ENCODE measurements at regions not wholly inside any gene's neighbourhood (a gene's known extent, or its start where the extent isn't known, plus 50 kb on each side); places are given as distances from the start of the nearest gene placed in this dataset.

DNA sequence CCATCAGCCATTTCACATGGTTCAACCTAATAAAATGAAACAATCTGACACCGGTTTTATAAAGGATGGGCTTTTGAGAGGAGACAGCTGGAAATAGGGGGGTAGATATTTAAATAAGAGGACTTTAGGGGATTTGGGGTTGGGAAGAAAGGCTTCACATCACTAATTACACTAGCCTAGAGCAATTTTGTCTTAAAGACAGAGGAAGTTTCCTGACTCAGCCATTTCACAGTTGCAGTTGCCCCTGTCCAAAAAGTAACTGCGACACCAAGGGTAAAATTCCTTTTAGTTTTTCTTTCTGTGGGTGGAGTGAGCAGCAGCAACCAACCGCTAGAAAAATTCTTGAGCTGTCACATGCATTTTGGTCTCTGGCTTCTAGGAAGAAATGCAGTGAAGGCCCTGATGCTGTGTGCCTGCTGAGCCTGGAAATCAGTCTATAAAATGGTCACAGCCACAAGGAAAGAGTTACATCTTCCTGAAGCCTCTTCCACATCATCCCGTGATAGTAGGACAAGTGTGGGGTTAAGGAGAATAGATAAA, 233.6 kb downstream of the ZNF674 start:
- no peaks in the 10 kb centered on the region for H3K27me3 ChIP-seq (ENCODE audit: insufficient read depth, poor library complexity, severe bottlenecking)
- TF ChIP-seq GABPA (IDR thresholded peaks at IDR 0.05; ENCODE audit: low read depth) (no peak), POLR2AphosphoS5 (IDR thresholded peaks at IDR 0.05; ENCODE audit: low read depth) (no peak), SPI1 (IDR thresholded peaks at IDR 0.05; ENCODE audit: borderline replicate concordance, low read depth) (no peak)
- TF ChIP-seq, protein P1, sequence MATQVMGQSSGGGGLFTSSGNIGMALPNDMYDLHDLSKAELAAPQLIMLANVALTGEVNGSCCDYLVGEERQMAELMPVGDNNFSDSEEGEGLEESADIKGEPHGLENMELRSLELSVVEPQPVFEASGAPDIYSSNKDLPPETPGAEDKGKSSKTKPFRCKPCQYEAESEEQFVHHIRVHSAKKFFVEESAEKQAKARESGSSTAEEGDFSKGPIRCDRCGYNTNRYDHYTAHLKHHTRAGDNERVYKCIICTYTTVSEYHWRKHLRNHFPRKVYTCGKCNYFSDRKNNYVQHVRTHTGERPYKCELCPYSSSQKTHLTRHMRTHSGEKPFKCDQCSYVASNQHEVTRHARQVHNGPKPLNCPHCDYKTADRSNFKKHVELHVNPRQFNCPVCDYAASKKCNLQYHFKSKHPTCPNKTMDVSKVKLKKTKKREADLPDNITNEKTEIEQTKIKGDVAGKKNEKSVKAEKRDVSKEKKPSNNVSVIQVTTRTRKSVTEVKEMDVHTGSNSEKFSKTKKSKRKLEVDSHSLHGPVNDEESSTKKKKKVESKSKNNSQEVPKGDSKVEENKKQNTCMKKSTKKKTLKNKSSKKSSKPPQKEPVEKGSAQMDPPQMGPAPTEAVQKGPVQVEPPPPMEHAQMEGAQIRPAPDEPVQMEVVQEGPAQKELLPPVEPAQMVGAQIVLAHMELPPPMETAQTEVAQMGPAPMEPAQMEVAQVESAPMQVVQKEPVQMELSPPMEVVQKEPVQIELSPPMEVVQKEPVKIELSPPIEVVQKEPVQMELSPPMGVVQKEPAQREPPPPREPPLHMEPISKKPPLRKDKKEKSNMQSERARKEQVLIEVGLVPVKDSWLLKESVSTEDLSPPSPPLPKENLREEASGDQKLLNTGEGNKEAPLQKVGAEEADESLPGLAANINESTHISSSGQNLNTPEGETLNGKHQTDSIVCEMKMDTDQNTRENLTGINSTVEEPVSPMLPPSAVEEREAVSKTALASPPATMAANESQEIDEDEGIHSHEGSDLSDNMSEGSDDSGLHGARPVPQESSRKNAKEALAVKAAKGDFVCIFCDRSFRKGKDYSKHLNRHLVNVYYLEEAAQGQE (IDR thresholded peaks at IDR 0.05; ENCODE audit: insufficient replicate concordance, low read depth), result no peak
- H3K4me3 ChIP-seq (replicated peaks; ENCODE audit: insufficient read depth, low read length), result no peak overlapping the region
- no peak for DNase-seq (ENCODE audit: low read depth in 1 of 2, low spot score in 1 of 2)
- no peak overlapping the region for H3K27ac ChIP-seq (replicated peaks)

DNA sequence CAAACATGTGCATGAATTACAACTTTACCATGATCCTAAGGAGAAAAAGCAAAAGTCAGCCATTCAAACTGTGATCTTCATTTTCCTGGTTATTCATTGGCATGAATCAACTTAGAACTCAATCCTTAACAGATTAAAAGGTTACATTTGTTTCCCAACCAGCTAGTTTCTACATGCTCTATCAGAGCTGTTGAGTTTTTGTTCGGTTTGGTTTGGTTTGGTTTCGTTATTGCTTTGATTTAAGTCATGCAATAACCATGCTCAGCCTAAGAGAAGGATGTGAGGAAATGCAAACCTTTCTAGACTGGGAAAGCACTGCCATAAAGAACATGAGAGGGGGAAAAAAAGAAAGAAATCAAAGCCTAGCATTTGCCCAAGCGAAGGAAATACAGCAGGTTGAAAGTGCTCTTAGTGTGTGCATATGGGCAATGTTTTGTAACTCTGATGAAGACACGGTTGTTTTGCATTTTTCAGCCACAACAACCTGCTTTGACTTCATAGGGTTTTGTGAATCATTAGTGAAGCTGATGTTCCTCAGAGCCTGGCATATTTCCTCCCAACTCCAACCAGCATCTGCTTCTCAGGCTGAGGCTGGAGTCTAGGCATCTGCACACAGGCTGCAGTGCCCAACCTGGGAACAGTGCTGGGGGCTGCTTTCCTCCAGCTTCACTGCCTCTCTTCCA, 234.3 kb downstream of the ZNF674 start:
- Histone ChIP-seq H3K27ac (replicated peaks) (no peak overlapping the region), H3K27me3 (ENCODE audit: insufficient read depth, poor library complexity, severe bottlenecking) (no peaks in the 10 kb centered on the region), H3K4me3 (replicated peaks; ENCODE audit: insufficient read depth, low read length) (no peak overlapping the region)
- TF ChIP-seq, protein P1 (IDR thresholded peaks at IDR 0.05; ENCODE audit: insufficient replicate concordance, low read depth), result no peak
- TF ChIP-seq, protein P2, sequence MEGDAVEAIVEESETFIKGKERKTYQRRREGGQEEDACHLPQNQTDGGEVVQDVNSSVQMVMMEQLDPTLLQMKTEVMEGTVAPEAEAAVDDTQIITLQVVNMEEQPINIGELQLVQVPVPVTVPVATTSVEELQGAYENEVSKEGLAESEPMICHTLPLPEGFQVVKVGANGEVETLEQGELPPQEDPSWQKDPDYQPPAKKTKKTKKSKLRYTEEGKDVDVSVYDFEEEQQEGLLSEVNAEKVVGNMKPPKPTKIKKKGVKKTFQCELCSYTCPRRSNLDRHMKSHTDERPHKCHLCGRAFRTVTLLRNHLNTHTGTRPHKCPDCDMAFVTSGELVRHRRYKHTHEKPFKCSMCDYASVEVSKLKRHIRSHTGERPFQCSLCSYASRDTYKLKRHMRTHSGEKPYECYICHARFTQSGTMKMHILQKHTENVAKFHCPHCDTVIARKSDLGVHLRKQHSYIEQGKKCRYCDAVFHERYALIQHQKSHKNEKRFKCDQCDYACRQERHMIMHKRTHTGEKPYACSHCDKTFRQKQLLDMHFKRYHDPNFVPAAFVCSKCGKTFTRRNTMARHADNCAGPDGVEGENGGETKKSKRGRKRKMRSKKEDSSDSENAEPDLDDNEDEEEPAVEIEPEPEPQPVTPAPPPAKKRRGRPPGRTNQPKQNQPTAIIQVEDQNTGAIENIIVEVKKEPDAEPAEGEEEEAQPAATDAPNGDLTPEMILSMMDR (IDR thresholded peaks at IDR 0.05; ENCODE audit: insufficient read depth, low read length), result no peak
- no peak for TF ChIP-seq SPI1 (IDR thresholded peaks at IDR 0.05; ENCODE audit: borderline replicate concordance, low read depth)
- TF ChIP-seq GABPA (IDR thresholded peaks at IDR 0.05; ENCODE audit: low read depth), result no peak
- TF ChIP-seq POLR2AphosphoS5 (IDR thresholded peaks at IDR 0.05; ENCODE audit: low read depth), result no peak
- no peak for DNase-seq (ENCODE audit: low read depth in 1 of 2, low spot score in 1 of 2)

DNA sequence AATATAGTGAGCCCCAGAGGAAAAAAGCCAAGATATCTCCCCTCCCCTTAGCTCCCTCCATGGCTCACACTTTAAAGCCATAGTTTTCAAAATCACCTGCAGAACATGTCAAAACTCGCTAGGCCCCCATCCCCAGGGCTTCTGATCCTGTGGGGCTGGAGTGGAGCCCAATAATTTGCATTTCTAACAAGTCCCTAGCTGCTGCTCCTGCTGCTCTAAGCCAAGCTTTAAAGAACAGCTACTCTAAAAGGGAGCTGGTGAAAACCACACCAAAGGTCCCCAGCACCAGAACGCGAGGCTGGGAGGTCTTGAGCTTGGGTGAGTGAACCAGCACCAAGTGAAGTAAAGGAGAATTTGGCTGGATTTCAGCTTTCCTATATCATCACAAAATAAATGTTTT, 237.1 kb downstream of the ZNF674 start:
- Histone ChIP-seq H3K27me3 (ENCODE audit: insufficient read depth, poor library complexity, severe bottlenecking) (no peaks in the 10 kb centered on the region), H3K27ac (replicated peaks) (no peak overlapping the region), H3K4me3 (replicated peaks; ENCODE audit: insufficient read depth, low read length) (no peak overlapping the region)
- no peak for DNase-seq (ENCODE audit: low read depth in 1 of 2, low spot score in 1 of 2)
- TF ChIP-seq POLR2AphosphoS5 (IDR thresholded peaks at IDR 0.05; ENCODE audit: low read depth) (no peak), SPI1 (IDR thresholded peaks at IDR 0.05; ENCODE audit: borderline replicate concordance, low read depth) (no peak)
- TF ChIP-seq, protein P2 (IDR thresholded peaks at IDR 0.05; ENCODE audit: insufficient read depth, low read length), result no peak
- TF ChIP-seq, protein P1 (IDR thresholded peaks at IDR 0.05; ENCODE audit: insufficient replicate concordance, low read depth), result no peak
